Body of pancreas (tissue), 4 donors: ENCODE measurements at regions not wholly inside any gene's neighbourhood (a gene's known extent, or its start where the extent isn't known, plus 50 kb on each side); places are given as distances from the start of the nearest gene placed in this dataset.

Source experiments
- ATAC-seq: fragments of 150-250 bp; one replicate; pipeline ENCODE4 v1.9.1; 2016
- DNase-seq, 4 donors: peaks; one replicate each; pipeline ENCODE4 v3.0.0-alpha.2; 2019
- H3K27ac ChIP-seq, 4 donors: fragments of 200-600 bp; sonication (generic); 1 replicate in 3 of 4; 2 replicates in 1 of 4; pipeline versions ENCODE4 v1.5.1 to v1.6.1; 2016 to 2019; ENCODE audit warnings: mild to moderate bottlenecking in 1 of 4, mixed read lengths in 1 of 4, moderate library complexity in 1 of 4
- H3K27me3 ChIP-seq, 2 donors: fragments of 200-600 bp; sonication (generic); one replicate each; pipeline ENCODE4 v1.6.0; 2016; ENCODE audit warnings: mild to moderate bottlenecking in 1 of 2
- H3K36me3 ChIP-seq, 2 donors: fragments of 200-600 bp; sonication (generic); replicated peaks in 1 of 2; 2 replicates each; pipeline ENCODE4 v1.5.1; 2016; ENCODE audit warnings: low read depth in 2 of 2; ENCODE audit not compliant: insufficient read depth in 1 of 2
- H3K4me1 ChIP-seq: fragments of 200-600 bp; sonication (generic); one replicate; pipeline ENCODE4 v1.6.0; 2016
- H3K4me3 ChIP-seq, 2 donors: fragments of 200-600 bp; sonication (generic); 1 replicate in 1 of 2; 2 replicates in 1 of 2; pipeline ENCODE4 v1.5.1; 2016 to 2019
- H3K9me3 ChIP-seq, 3 donors: fragments of 200-600 bp; sonication (generic); 1 replicate in 2 of 3; 2 replicates in 1 of 3; pipeline ENCODE4 v1.5.1; 2016
- POLR2A ChIP-seq, 3 donors: fragments of 450-650 bp; IDR thresholded peaks; one replicate each; pipeline ENCODE4 v1.6.1; 2016; ENCODE audit warnings: antibody characterized with exemption in 3 of 3, mild to moderate bottlenecking in 2 of 3
- WGBS, 2 donors: methylation state at CpG; one replicate each; pipeline ENCODE4 v1.1.5; 2017; 5-methylcytosine and 5-hydroxymethylcytosine counted together
- intact Hi-C: fragments of 100-400 bp; cut with DNase I; formaldehyde crosslinking; loops from one replicate; pipeline ENCODE4 v1.15.1; 2023
- TF ChIP-seq, protein P1 (sequence below), 7 experiments: fragments of 450-650 bp in 4 of 7; fragments of 200-600 bp in 3 of 7; sonication (generic) in 3 of 7; IDR thresholded peaks; one replicate each; pipeline ENCODE4 v1.5.1; 2016 to 2019; ENCODE audit warnings: antibody characterized with exemption in 7 of 7

DNA sequence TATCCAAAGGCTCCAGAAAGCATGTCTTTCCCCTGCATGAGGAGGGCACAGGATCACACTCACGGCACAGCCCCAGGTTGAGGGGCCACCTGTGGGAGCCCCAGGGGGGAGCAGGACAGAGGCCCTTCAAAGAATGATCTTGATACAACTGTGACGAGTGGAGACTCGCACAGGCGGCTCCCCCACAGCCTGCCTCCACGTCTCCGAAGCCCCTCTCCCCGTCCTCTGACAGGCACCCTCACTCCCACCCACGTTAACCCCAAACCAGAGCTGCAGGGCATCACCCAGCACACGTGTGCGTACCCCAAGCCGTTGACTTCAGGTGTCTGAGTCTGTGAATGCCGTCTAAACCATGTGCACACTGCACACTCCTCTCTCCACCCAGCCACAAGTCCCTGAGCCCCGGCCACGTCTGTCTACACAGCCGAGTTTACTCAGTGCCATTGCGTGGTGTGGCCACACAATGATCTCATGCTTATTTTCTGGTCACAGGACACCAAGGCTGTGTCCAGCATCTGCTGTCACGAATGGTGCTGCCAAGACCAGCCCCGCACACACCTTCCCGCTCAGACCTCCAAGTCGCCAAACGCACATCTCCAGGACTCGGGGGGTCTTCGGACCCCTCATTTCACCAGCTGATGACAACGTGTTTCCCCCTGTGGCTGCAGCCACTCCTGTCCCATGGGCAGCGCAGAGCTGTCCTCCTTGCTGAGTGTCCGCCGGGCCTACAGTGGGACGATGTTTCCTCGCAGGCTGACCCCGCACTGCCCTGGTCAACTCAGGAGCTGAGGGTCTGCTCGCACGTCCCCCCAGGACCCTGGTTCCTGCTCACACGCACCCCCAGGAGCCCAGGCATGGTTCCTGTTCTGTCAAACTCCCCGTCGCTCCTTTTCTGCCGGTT lies 251.2 kb downstream of the BRD1 start:
- Histone ChIP-seq H3K4me1 (no peaks in the 10 kb centered on the region), H3K9me3 (no peaks in the 10 kb centered on the region), H3K4me3 (no peak overlapping the region), H3K27me3 (no peaks in the 10 kb centered on the region), H3K27ac (no peak overlapping the region), H3K36me3 (no peaks in the 10 kb centered on the region)
- TF ChIP-seq POLR2A (IDR thresholded peaks at IDR 0.05) = no peak
- TF ChIP-seq, protein P1, sequence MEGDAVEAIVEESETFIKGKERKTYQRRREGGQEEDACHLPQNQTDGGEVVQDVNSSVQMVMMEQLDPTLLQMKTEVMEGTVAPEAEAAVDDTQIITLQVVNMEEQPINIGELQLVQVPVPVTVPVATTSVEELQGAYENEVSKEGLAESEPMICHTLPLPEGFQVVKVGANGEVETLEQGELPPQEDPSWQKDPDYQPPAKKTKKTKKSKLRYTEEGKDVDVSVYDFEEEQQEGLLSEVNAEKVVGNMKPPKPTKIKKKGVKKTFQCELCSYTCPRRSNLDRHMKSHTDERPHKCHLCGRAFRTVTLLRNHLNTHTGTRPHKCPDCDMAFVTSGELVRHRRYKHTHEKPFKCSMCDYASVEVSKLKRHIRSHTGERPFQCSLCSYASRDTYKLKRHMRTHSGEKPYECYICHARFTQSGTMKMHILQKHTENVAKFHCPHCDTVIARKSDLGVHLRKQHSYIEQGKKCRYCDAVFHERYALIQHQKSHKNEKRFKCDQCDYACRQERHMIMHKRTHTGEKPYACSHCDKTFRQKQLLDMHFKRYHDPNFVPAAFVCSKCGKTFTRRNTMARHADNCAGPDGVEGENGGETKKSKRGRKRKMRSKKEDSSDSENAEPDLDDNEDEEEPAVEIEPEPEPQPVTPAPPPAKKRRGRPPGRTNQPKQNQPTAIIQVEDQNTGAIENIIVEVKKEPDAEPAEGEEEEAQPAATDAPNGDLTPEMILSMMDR (IDR thresholded peaks at IDR 0.05) = no peak
- WGBS, 2 donors = 60 to 66% methylated on average over 25 to 36 of the region's 36 CpGs
- no peak for ATAC-seq
- DNase-seq = no peak
- intact Hi-C loops = no loop called here

DNA sequence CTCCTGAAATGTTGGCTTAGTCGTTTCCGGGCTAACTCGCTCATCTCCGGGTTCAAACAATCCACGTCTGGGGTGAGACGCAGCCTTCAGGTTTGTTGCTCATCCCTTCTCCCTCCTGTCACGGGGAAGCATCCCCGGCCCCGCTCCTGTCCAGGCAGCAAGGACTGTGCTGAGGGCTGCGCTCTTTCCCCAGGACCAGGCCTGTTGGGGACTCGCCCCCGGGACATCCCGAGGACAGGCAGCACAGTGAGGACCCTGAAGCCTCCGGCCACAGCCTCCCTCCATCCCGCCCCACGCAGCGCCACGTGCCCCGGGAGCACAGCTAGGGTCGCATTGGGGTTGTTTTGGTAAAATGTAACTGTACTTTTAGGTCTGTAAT lies 252.0 kb downstream of the BRD1 start:
- TF ChIP-seq, protein P1 (IDR thresholded peaks at IDR 0.05) = no peak
- TF ChIP-seq POLR2A (IDR thresholded peaks at IDR 0.05) = no peak
- 75 to 83% methylated on average over 8 to 20 of the region's 20 CpGs for WGBS, 2 donors
- ATAC-seq (no peak), DNase-seq (no peak)
- no peaks in the 10 kb centered on the region for H3K36me3 ChIP-seq
- no peaks in the 10 kb centered on the region for H3K27me3 ChIP-seq
- H3K9me3 ChIP-seq = no peaks in the 10 kb centered on the region
- H3K4me3 ChIP-seq = no peak overlapping the region
- intact Hi-C loops = no loop called here
- peak overlapping the region in 2 of 4 donors; percentile 37 to 44 for H3K27ac ChIP-seq
- no peaks in the 10 kb centered on the region for H3K4me1 ChIP-seq

DNA sequence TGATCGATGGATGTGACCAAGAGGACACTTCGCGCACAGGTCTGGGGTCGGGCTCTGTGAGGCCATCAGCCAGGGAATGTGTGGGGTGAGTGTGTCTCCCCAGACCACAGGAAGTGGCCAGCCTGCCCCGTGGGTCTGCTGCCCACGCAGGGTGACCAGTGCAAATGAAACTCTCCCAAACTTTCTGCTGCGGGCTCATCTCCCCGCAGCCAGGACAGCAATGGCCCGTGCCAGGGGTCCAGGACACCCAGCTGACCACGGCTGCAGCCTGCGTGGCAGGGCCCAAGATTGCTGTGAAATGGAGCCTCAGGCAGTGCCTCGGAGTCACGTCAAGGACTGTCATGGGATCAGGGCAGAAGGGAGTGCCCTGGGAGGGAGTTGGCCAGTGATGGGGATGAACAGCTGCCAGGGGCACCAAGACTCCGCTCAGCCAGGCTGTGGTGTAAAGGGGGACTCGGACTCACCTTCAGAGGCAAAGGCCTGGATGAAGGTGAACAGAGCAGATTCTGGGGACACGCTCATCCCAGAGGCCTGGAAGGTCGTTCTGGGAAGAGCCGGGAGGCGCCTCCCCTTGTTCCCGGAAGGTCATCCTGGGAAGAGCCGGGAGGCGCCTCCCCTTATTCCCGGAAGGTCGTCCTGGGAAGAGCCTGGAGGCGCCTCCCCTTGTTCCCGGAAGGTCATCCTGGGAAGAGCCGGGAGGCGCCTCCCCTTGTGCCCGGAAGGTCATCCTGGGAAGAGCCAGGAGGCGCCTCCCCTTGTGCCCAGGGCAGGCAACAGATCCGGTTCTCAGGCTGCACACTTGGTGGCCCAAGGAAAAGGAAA lies 252.6 kb downstream of the BRD1 start:
- Histone ChIP-seq H3K27me3 (no peaks in the 10 kb centered on the region), H3K4me3 (no peak overlapping the region), H3K36me3 (no peaks in the 10 kb centered on the region), H3K9me3 (no peaks in the 10 kb centered on the region), H3K4me1 (no peaks in the 10 kb centered on the region), H3K27ac (peak overlapping the region in 2 of 4 donors; percentile 50 to 67)
- no peak for DNase-seq
- TF ChIP-seq, protein P1 (IDR thresholded peaks at IDR 0.05) = no peak
- TF ChIP-seq POLR2A (IDR thresholded peaks at IDR 0.05) = no peak
- intact Hi-C loops = no loop called here
- peak; percentile 54 for ATAC-seq
- 53 to 66% methylated on average over 19 to 31 of the region's 31 CpGs for WGBS, 2 donors

DNA sequence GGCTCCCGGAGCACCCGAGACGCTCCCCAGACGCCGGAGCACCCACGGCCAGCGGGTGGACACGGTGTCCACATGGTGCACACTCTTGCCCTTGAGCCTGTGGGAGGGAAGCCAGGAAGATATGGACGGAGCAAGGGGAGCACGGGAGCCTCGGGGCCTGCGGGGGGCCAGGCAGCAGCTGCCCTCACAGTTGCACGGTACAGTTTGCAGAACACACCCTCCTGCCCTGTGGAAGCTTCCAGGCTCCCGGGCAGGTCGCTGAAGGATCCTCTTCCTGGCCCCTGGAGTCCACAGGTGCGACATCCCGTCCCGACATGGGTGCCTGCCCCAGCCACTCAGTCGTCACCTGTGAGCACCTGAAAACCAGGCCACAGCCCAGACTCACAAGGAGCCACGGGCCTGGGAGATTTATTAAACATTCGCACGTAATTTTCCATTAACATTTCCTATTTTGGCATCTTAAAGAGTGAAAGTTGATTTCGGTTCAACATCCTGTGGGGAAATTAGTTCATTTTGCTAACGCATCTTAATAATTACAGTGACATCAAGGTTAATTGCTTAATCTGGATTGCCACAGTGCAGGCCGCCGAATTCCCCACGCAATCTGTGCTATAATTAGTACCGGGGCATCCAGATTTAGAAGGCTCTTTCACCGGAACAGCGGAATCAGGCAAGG lies 253.3 kb downstream of the BRD1 start:
- no peak for DNase-seq

More for the DNA sequence above, 253.3 kb downstream of the BRD1 start:
- H3K9me3 ChIP-seq = no peaks in the 10 kb centered on the region
- intact Hi-C loops = no loop called here
- no peaks in the 10 kb centered on the region for H3K4me1 ChIP-seq
- H3K27ac ChIP-seq = peak overlapping the region in 1 of 4 donors; percentile 50
- no peaks in the 10 kb centered on the region for H3K27me3 ChIP-seq
- H3K36me3 ChIP-seq = no peaks in the 10 kb centered on the region
- no peak for TF ChIP-seq POLR2A (IDR thresholded peaks at IDR 0.05)
- TF ChIP-seq, protein P1 (IDR thresholded peaks at IDR 0.05) = no peak
- H3K4me3 ChIP-seq = no peak overlapping the region
- 62 to 64% methylated on average over 29 of the region's 30 CpGs for WGBS, 2 donors
- ATAC-seq = no peak
